ENCODE measurements at regions not wholly inside any gene's neighbourhood (a gene's known extent, or its start where the extent isn't known, plus 50 kb on each side); places are given as distances from the start of the nearest gene placed in this dataset.

DNA sequence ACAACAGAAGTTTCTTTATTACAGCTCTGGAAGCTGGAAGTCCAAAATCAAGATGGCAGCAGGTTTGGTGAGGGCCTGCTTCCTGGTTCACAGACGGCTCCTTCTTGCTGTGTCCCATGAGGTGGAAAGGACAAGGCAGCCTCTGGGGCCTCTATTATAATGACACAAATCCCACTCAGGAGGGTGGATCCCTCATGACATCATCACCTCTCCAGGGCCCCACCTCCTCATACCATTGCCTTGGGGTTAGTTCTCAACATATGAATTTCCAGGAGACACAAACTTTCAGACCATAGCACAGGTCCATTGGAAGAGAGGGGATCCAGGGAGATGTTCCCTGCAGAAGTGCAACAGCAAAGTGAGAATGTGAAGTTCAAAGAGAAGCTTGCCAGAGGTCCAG, 202.8 kb downstream of the TFCP2L1 start:
- WGBS (ENCODE audit: insufficient coverage): 50% methylated on average over 1 of the region's 1 CpG
- Mint-ChIP-seq H3K27me3 (peaks cover 20% of the 10 kb centered on the region), H3K4me3 (no peak overlapping the region), H3K9me3 (ENCODE audit: insufficient read depth) (no peaks in the 10 kb centered on the region), H3K4me1 (no peaks in the 10 kb centered on the region), H3K27ac (no peak overlapping the region)
- Histone ChIP-seq H3K36me3 (replicated peaks in 1 of 2; ENCODE audit: control extremely low read depth in 1 of 2, control insufficient read depth in 1 of 2, extremely low read depth in 1 of 2, insufficient read depth in 2 of 2, low read length in 1 of 2) (no peaks in the 10 kb centered on the region), H3K9me3 (ENCODE audit: control extremely low read depth in 1 of 3, control insufficient read depth in 2 of 3, insufficient read depth in 1 of 3, low read length in 2 of 3) (peaks cover 0 to 5% (median 0%) of the 10 kb centered on the region in 3 donors), H3K4me2 (replicated peaks; ENCODE audit: low read depth, low read length, poor library complexity, severe bottlenecking) (no peak overlapping the region), H3K9ac (ENCODE audit: low read length) (no peak overlapping the region), H3K27ac (ENCODE audit: low read length in 2 of 2) (no peak overlapping the region), H3K4me3 (ENCODE audit: control extremely low read depth in 1 of 5, extremely low read depth in 1 of 5, insufficient read depth in 1 of 5, low read depth in 2 of 5, low read length in 4 of 5) (no peak overlapping the region), H3K79me2 (ENCODE audit: control insufficient read depth, insufficient read depth, low read length) (no peaks in the 10 kb centered on the region), H3K27me3 (replicated peaks in 1 of 4; ENCODE audit: control extremely low read depth in 1 of 4, control insufficient read depth in 3 of 4, insufficient read depth in 4 of 4, low read length in 3 of 4) (peaks cover 0 to 3% (median 1%) of the 10 kb centered on the region in 4 experiments), H2AFZ (ENCODE audit: insufficient read depth, low read depth, low read length, poor library complexity, severe bottlenecking) (no peak overlapping the region), H3K4me1 (ENCODE audit: control insufficient read depth in 2 of 2, insufficient read depth in 2 of 2, low read length in 2 of 2) (no peaks in the 10 kb centered on the region), H4K20me1 (ENCODE audit: control insufficient read depth, insufficient read depth, low read length, poor library complexity, severe bottlenecking) (no peaks in the 10 kb centered on the region)
- TF ChIP-seq, protein P1, sequence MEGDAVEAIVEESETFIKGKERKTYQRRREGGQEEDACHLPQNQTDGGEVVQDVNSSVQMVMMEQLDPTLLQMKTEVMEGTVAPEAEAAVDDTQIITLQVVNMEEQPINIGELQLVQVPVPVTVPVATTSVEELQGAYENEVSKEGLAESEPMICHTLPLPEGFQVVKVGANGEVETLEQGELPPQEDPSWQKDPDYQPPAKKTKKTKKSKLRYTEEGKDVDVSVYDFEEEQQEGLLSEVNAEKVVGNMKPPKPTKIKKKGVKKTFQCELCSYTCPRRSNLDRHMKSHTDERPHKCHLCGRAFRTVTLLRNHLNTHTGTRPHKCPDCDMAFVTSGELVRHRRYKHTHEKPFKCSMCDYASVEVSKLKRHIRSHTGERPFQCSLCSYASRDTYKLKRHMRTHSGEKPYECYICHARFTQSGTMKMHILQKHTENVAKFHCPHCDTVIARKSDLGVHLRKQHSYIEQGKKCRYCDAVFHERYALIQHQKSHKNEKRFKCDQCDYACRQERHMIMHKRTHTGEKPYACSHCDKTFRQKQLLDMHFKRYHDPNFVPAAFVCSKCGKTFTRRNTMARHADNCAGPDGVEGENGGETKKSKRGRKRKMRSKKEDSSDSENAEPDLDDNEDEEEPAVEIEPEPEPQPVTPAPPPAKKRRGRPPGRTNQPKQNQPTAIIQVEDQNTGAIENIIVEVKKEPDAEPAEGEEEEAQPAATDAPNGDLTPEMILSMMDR (IDR thresholded peaks at IDR 0.05): no peak
- TF ChIP-seq EZH2 (IDR thresholded peaks at IDR 0.05; ENCODE audit: borderline replicate concordance, insufficient read depth, low read depth, low read length, poor library complexity, severe bottlenecking): no peak
- ATAC-seq (ENCODE audit: low read depth) (no peak), DNase-seq (no peak)
- CTCF ChIA-PET: interaction anchor here (0.9 to 1.4 kb wide), 3 partner anchors 8 to 11 kb away, joined by 4 to 5 read pairs (median 4); no protein-coding TSS in a partner anchor
- intact Hi-C loops (cut with micrococcal nuclease): no loop called here
- POLR2A ChIA-PET: no interaction called here

DNA sequence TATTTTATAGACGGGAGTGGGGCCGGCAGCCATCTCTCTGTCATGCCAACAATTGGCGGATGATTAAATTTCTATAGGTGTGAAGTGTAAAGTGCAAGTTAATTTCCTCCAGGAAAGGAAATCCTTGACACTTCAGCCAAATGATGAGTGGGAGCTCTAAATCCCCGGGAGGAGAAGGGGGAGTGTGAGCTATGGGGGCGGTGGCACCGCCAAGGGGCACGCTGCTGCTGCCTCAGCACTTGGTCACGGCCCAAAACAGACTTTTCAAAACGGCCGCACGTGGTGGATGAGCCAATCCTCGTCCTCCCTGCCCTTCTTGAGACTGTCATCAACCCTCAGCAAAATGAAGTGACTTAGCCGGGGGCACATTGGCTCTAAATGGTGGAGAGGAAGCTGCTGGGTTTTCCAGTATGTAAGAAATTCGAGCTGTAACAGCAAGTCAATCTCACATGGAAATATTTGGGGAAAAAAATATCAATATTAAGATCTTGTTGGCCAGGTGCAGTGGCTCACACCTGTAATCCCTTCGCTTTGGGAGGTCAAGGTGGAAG, 200.8 kb downstream of the TFCP2L1 start:
- H4K20me1 ChIP-seq (ENCODE audit: control insufficient read depth, insufficient read depth, low read length, poor library complexity, severe bottlenecking): no peaks in the 10 kb centered on the region
- H3K4me2 ChIP-seq (replicated peaks; ENCODE audit: low read depth, low read length, poor library complexity, severe bottlenecking): no peak overlapping the region
- intact Hi-C loops (cut with micrococcal nuclease): no loop called here
- Mint-ChIP-seq H3K27ac (no peak overlapping the region), H3K27me3 (peaks cover 15% of the 10 kb centered on the region), H3K9me3 (ENCODE audit: insufficient read depth) (no peaks in the 10 kb centered on the region), H3K4me3 (no peak overlapping the region), H3K4me1 (no peaks in the 10 kb centered on the region)
- H3K9me3 ChIP-seq (ENCODE audit: control extremely low read depth in 1 of 3, control insufficient read depth in 2 of 3, insufficient read depth in 1 of 3, low read length in 2 of 3): peaks cover 0 to 4% (median 0%) of the 10 kb centered on the region in 3 donors
- TF ChIP-seq, protein P1 (IDR thresholded peaks at IDR 0.05): no peak
- no peak for TF ChIP-seq EZH2 (IDR thresholded peaks at IDR 0.05; ENCODE audit: borderline replicate concordance, insufficient read depth, low read depth, low read length, poor library complexity, severe bottlenecking)
- no peaks in the 10 kb centered on the region for H3K79me2 ChIP-seq (ENCODE audit: control insufficient read depth, insufficient read depth, low read length)
- H3K27ac ChIP-seq (ENCODE audit: low read length in 2 of 2): no peak overlapping the region
- H3K9ac ChIP-seq (ENCODE audit: low read length): no peak overlapping the region
- ChIA-PET CTCF (interaction anchor here (0.7 to 2.2 kb wide), 3 partner anchors 9 to 1712 kb away, joined by 3 to 5 read pairs (median 3); no protein-coding TSS in a partner anchor), POLR2A (no interaction called here)
- H3K27me3 ChIP-seq (replicated peaks in 1 of 4; ENCODE audit: control extremely low read depth in 1 of 4, control insufficient read depth in 3 of 4, insufficient read depth in 4 of 4, low read length in 3 of 4): no peaks in the 10 kb centered on the region
- H3K4me3 ChIP-seq (ENCODE audit: control extremely low read depth in 1 of 5, extremely low read depth in 1 of 5, insufficient read depth in 1 of 5, low read depth in 2 of 5, low read length in 4 of 5): no peak overlapping the region
- no peak for ATAC-seq (ENCODE audit: low read depth)
- WGBS (ENCODE audit: insufficient coverage): 100% methylated on average over 1 of the region's 15 CpGs
- H2AFZ ChIP-seq (ENCODE audit: insufficient read depth, low read depth, low read length, poor library complexity, severe bottlenecking): no peak overlapping the region
- H3K4me1 ChIP-seq (ENCODE audit: control insufficient read depth in 2 of 2, insufficient read depth in 2 of 2, low read length in 2 of 2): no peaks in the 10 kb centered on the region
- H3K36me3 ChIP-seq (replicated peaks in 1 of 2; ENCODE audit: control extremely low read depth in 1 of 2, control insufficient read depth in 1 of 2, extremely low read depth in 1 of 2, insufficient read depth in 2 of 2, low read length in 1 of 2): no peaks in the 10 kb centered on the region
- no peak for DNase-seq

All from B cell (primary cell).